ENCODE measurements at regions not wholly inside any gene's neighbourhood (a gene's known extent, or its start where the extent isn't known, plus 50 kb on each side); places are given as distances from the start of the nearest gene placed in this dataset.

- WGBS, 2 donors, result 93 to 99% methylated on average over 4 of the region's 4 CpGs
- Histone ChIP-seq H3K4me3 (ENCODE audit: low read depth in 1 of 2, low read length in 2 of 2) (no peak overlapping the region), H3K36me3 (ENCODE audit: control insufficient read depth in 2 of 2, insufficient read depth in 2 of 2, low read length in 1 of 2) (no peaks in the 10 kb centered on the region), H3K27ac (ENCODE audit: low read depth in 2 of 2, low read length in 1 of 2) (no peak overlapping the region), H3K9me3 (ENCODE audit: control insufficient read depth in 2 of 2, insufficient read depth in 1 of 2, low read depth in 1 of 2, low read length in 1 of 2) (peaks cover 0 to 3% of the 10 kb centered on the region in 2 donors), H3K27me3 (ENCODE audit: control insufficient read depth in 1 of 2, insufficient read depth in 2 of 2, low read length in 2 of 2) (no peaks in the 10 kb centered on the region), H3K4me1 (ENCODE audit: control insufficient read depth in 2 of 2, insufficient read depth in 2 of 2, low read length in 1 of 2) (no peaks in the 10 kb centered on the region)
Observed at GRCh38 chr2:65522922-65523321, 90.5 kb upstream of the SPRED2 start.

- no peaks in the 10 kb centered on the region for H3K4me1 ChIP-seq (ENCODE audit: control insufficient read depth in 2 of 2, insufficient read depth in 2 of 2, low read length in 1 of 2)
- no peaks in the 10 kb centered on the region for H3K36me3 ChIP-seq (ENCODE audit: control insufficient read depth in 2 of 2, insufficient read depth in 2 of 2, low read length in 1 of 2)
- no peaks in the 10 kb centered on the region for H3K9me3 ChIP-seq (ENCODE audit: control insufficient read depth in 2 of 2, insufficient read depth in 1 of 2, low read depth in 1 of 2, low read length in 1 of 2)
- no peaks in the 10 kb centered on the region for H3K27me3 ChIP-seq (ENCODE audit: control insufficient read depth in 1 of 2, insufficient read depth in 2 of 2, low read length in 2 of 2)
- H3K27ac ChIP-seq (ENCODE audit: low read depth in 2 of 2, low read length in 1 of 2), result no peak overlapping the region
- WGBS, 2 donors, result 94 to 96% methylated on average over 1 of the region's 1 CpG
- H3K4me3 ChIP-seq (ENCODE audit: low read depth in 1 of 2, low read length in 2 of 2), result no peak overlapping the region
Observed at GRCh38 chr2:65518751-65519150, 86.4 kb upstream of the SPRED2 start.

- no peaks in the 10 kb centered on the region for H3K27me3 ChIP-seq (ENCODE audit: control insufficient read depth in 1 of 2, insufficient read depth in 2 of 2, low read length in 2 of 2)
- no peak overlapping the region for H3K4me3 ChIP-seq (ENCODE audit: low read depth in 1 of 2, low read length in 2 of 2)
- WGBS, 2 donors, result 65 to 74% methylated on average over 4 of the region's 4 CpGs
- H3K27ac ChIP-seq (ENCODE audit: low read depth in 2 of 2, low read length in 1 of 2), result no peak overlapping the region
- no peaks in the 10 kb centered on the region for H3K4me1 ChIP-seq (ENCODE audit: control insufficient read depth in 2 of 2, insufficient read depth in 2 of 2, low read length in 1 of 2)
- H3K9me3 ChIP-seq (ENCODE audit: control insufficient read depth in 2 of 2, insufficient read depth in 1 of 2, low read depth in 1 of 2, low read length in 1 of 2), result no peaks in the 10 kb centered on the region
- H3K36me3 ChIP-seq (ENCODE audit: control insufficient read depth in 2 of 2, insufficient read depth in 2 of 2, low read length in 1 of 2), result no peaks in the 10 kb centered on the region
Observed at GRCh38 chr2:65514555-65515195, 82.3 kb upstream of the SPRED2 start.

- Histone ChIP-seq H3K4me1 (ENCODE audit: control insufficient read depth in 2 of 2, insufficient read depth in 2 of 2, low read length in 1 of 2) (no peaks in the 10 kb centered on the region), H3K27me3 (ENCODE audit: control insufficient read depth in 1 of 2, insufficient read depth in 2 of 2, low read length in 2 of 2) (no peaks in the 10 kb centered on the region), H3K9me3 (ENCODE audit: control insufficient read depth in 2 of 2, insufficient read depth in 1 of 2, low read depth in 1 of 2, low read length in 1 of 2) (no peaks in the 10 kb centered on the region), H3K27ac (ENCODE audit: low read depth in 2 of 2, low read length in 1 of 2) (no peak overlapping the region), H3K36me3 (ENCODE audit: control insufficient read depth in 2 of 2, insufficient read depth in 2 of 2, low read length in 1 of 2) (no peaks in the 10 kb centered on the region), H3K4me3 (ENCODE audit: low read depth in 1 of 2, low read length in 2 of 2) (no peak overlapping the region)
- 97 to 98% methylated on average over 5 of the region's 5 CpGs for WGBS, 2 donors
Observed at GRCh38 chr2:65512783-65513182, 80.4 kb upstream of the SPRED2 start.

- Histone ChIP-seq H3K36me3 (ENCODE audit: control insufficient read depth in 2 of 2, insufficient read depth in 2 of 2, low read length in 1 of 2) (no peaks in the 10 kb centered on the region), H3K4me1 (ENCODE audit: control insufficient read depth in 2 of 2, insufficient read depth in 2 of 2, low read length in 1 of 2) (no peaks in the 10 kb centered on the region), H3K9me3 (ENCODE audit: control insufficient read depth in 2 of 2, insufficient read depth in 1 of 2, low read depth in 1 of 2, low read length in 1 of 2) (no peaks in the 10 kb centered on the region), H3K27ac (ENCODE audit: low read depth in 2 of 2, low read length in 1 of 2) (no peak overlapping the region), H3K27me3 (ENCODE audit: control insufficient read depth in 1 of 2, insufficient read depth in 2 of 2, low read length in 2 of 2) (no peaks in the 10 kb centered on the region), H3K4me3 (ENCODE audit: low read depth in 1 of 2, low read length in 2 of 2) (no peak overlapping the region)
- 83 to 86% methylated on average over 2 of the region's 2 CpGs for WGBS, 2 donors
Observed at GRCh38 chr2:65511306-65511705, 78.9 kb upstream of the SPRED2 start.

- Histone ChIP-seq H3K27ac (ENCODE audit: low read depth in 2 of 2, low read length in 1 of 2) (no peak overlapping the region), H3K36me3 (ENCODE audit: control insufficient read depth in 2 of 2, insufficient read depth in 2 of 2, low read length in 1 of 2) (no peaks in the 10 kb centered on the region), H3K9me3 (ENCODE audit: control insufficient read depth in 2 of 2, insufficient read depth in 1 of 2, low read depth in 1 of 2, low read length in 1 of 2) (no peaks in the 10 kb centered on the region), H3K27me3 (ENCODE audit: control insufficient read depth in 1 of 2, insufficient read depth in 2 of 2, low read length in 2 of 2) (no peaks in the 10 kb centered on the region), H3K4me1 (ENCODE audit: control insufficient read depth in 2 of 2, insufficient read depth in 2 of 2, low read length in 1 of 2) (no peaks in the 10 kb centered on the region), H3K4me3 (ENCODE audit: low read depth in 1 of 2, low read length in 2 of 2) (no peak overlapping the region)
- 89 to 95% methylated on average over 1 of the region's 1 CpG for WGBS, 2 donors
Observed at GRCh38 chr2:65508225-65508624, 75.8 kb upstream of the SPRED2 start.

- H3K4me3 ChIP-seq (ENCODE audit: low read depth in 1 of 2, low read length in 2 of 2), result no peak overlapping the region
- H3K4me1 ChIP-seq (ENCODE audit: control insufficient read depth in 2 of 2, insufficient read depth in 2 of 2, low read length in 1 of 2), result no peaks in the 10 kb centered on the region
- no peaks in the 10 kb centered on the region for H3K9me3 ChIP-seq (ENCODE audit: control insufficient read depth in 2 of 2, insufficient read depth in 1 of 2, low read depth in 1 of 2, low read length in 1 of 2)
- no peaks in the 10 kb centered on the region for H3K36me3 ChIP-seq (ENCODE audit: control insufficient read depth in 2 of 2, insufficient read depth in 2 of 2, low read length in 1 of 2)
- H3K27me3 ChIP-seq (ENCODE audit: control insufficient read depth in 1 of 2, insufficient read depth in 2 of 2, low read length in 2 of 2), result no peaks in the 10 kb centered on the region
- no peak overlapping the region for H3K27ac ChIP-seq (ENCODE audit: low read depth in 2 of 2, low read length in 1 of 2)
- WGBS, 2 donors, result 86 to 89% methylated on average over 10 of the region's 10 CpGs
Observed at GRCh38 chr2:65507102-65508069, 75.0 kb upstream of the SPRED2 start.

- Histone ChIP-seq H3K4me3 (ENCODE audit: low read depth in 1 of 2, low read length in 2 of 2) (no peak overlapping the region), H3K9me3 (ENCODE audit: control insufficient read depth in 2 of 2, insufficient read depth in 1 of 2, low read depth in 1 of 2, low read length in 1 of 2) (no peaks in the 10 kb centered on the region), H3K4me1 (ENCODE audit: control insufficient read depth in 2 of 2, insufficient read depth in 2 of 2, low read length in 1 of 2) (no peaks in the 10 kb centered on the region), H3K36me3 (ENCODE audit: control insufficient read depth in 2 of 2, insufficient read depth in 2 of 2, low read length in 1 of 2) (no peaks in the 10 kb centered on the region), H3K27ac (ENCODE audit: low read depth in 2 of 2, low read length in 1 of 2) (no peak overlapping the region), H3K27me3 (ENCODE audit: control insufficient read depth in 1 of 2, insufficient read depth in 2 of 2, low read length in 2 of 2) (no peaks in the 10 kb centered on the region)
- WGBS, 2 donors, result 58 to 59% methylated on average over 14 of the region's 14 CpGs
Observed at GRCh38 chr2:65504814-65505697, 72.7 kb upstream of the SPRED2 start.

GRCh38 chr2:65504201-65504600 lies 71.8 kb upstream of the SPRED2 start:
- H3K27me3 ChIP-seq (ENCODE audit: control insufficient read depth in 1 of 2, insufficient read depth in 2 of 2, low read length in 2 of 2), result no peaks in the 10 kb centered on the region
- H3K4me3 ChIP-seq (ENCODE audit: low read depth in 1 of 2, low read length in 2 of 2), result no peak overlapping the region
- no peaks in the 10 kb centered on the region for H3K36me3 ChIP-seq (ENCODE audit: control insufficient read depth in 2 of 2, insufficient read depth in 2 of 2, low read length in 1 of 2)
- no peak overlapping the region for H3K27ac ChIP-seq (ENCODE audit: low read depth in 2 of 2, low read length in 1 of 2)
- H3K9me3 ChIP-seq (ENCODE audit: control insufficient read depth in 2 of 2, insufficient read depth in 1 of 2, low read depth in 1 of 2, low read length in 1 of 2), result no peaks in the 10 kb centered on the region
- no peaks in the 10 kb centered on the region for H3K4me1 ChIP-seq (ENCODE audit: control insufficient read depth in 2 of 2, insufficient read depth in 2 of 2, low read length in 1 of 2)
- WGBS, 2 donors, result 87 to 91% methylated on average over 6 of the region's 6 CpGs
